ENCODE measurements at regions not wholly inside any gene's neighbourhood (a gene's known extent, or its start where the extent isn't known, plus 50 kb on each side); places are given as distances from the start of the nearest gene placed in this dataset.

DNA sequence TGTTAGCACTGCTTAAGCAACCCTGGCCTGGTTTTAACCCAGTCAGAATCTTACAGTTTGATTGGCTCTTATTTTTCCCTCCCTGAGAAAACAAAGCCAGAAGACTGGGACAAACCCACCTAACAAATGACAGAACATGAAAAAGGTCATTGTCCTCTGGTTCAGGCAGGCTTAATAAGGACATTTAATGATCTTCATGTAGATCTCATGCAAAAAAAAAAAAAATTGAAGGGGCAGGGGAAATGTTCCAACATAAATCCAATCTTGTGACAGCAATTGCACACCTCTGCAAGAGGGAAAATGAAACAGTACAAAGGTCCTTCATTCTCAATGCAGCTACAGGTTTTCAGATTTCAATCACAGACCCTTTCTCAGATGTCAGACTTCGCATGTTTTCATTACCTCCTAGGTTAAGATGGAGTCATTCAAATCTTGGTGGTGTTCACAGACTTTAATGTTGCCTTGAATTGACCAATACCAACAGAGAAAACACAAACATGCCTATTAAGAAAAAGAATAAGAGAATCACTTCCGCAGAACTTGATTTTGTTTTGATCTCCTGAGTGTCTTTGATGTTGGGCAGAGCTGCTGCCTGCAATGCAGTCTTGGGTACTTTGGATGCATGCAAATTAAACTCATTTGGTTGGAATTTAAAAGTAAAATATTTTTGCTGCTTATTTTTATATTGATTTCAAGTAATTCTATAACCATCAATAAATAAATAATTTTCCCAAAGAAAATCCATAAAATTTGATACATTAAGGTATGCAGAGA is 359.0 kb downstream of the BTG1 start:
- no peak for DNase-seq (ENCODE audit: low read depth, low spot score)
- in situ Hi-C loops (cut with HindIII; ENCODE audit: low sequenced_read_pairs) = no loop called here
- TF ChIP-seq, protein P1, sequence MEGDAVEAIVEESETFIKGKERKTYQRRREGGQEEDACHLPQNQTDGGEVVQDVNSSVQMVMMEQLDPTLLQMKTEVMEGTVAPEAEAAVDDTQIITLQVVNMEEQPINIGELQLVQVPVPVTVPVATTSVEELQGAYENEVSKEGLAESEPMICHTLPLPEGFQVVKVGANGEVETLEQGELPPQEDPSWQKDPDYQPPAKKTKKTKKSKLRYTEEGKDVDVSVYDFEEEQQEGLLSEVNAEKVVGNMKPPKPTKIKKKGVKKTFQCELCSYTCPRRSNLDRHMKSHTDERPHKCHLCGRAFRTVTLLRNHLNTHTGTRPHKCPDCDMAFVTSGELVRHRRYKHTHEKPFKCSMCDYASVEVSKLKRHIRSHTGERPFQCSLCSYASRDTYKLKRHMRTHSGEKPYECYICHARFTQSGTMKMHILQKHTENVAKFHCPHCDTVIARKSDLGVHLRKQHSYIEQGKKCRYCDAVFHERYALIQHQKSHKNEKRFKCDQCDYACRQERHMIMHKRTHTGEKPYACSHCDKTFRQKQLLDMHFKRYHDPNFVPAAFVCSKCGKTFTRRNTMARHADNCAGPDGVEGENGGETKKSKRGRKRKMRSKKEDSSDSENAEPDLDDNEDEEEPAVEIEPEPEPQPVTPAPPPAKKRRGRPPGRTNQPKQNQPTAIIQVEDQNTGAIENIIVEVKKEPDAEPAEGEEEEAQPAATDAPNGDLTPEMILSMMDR (IDR thresholded peaks at IDR 0.05; ENCODE audit: low read depth, low read length) = no peak
- no peak overlapping the region for H3K4me3 ChIP-seq (ENCODE audit: low read depth, low read length)

DNA sequence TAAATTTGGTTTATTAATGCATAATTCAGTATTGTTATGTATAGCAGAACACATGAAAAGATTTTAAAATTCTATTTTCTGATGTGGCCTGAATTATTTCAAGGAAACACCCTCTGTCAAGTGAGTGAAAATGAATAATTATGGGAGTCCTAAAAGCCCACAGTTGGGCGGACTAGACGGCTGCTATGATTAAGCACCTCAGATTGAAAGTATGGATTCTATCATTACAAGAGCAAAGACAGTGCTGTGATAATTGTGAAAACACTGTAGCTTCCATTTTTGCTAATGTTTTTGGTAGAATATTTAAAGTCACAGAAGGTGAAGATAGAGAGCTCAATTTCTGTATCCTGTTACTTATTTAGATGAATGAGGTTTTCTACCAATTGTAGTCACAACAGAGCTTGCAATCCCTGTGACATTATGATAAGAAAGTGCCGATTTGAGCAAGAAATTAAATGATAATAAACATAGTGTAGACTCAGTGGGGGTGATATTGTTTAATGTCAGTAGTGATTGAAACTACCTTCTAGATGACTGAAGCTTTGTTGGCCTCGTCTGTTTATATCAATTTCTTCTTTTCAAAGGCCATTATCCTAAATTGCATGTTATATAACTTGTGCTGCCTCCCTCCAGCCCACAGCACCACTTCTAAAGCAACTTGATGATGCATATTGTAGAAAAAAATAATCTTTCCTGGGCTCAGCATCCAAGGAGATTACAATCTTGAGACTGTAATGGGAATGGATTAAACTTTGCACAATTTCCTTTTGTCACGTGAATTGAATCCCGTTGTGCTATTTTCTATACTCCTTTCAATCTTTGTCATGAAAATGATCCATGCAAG is 359.8 kb downstream of the BTG1 start:
- TF ChIP-seq, protein P1 (IDR thresholded peaks at IDR 0.05; ENCODE audit: low read depth, low read length) = no peak
- no peak for DNase-seq (ENCODE audit: low read depth, low spot score)
- H3K4me3 ChIP-seq (ENCODE audit: low read depth, low read length) = no peak overlapping the region
- in situ Hi-C loops (cut with HindIII; ENCODE audit: low sequenced_read_pairs) = no loop called here

DNA sequence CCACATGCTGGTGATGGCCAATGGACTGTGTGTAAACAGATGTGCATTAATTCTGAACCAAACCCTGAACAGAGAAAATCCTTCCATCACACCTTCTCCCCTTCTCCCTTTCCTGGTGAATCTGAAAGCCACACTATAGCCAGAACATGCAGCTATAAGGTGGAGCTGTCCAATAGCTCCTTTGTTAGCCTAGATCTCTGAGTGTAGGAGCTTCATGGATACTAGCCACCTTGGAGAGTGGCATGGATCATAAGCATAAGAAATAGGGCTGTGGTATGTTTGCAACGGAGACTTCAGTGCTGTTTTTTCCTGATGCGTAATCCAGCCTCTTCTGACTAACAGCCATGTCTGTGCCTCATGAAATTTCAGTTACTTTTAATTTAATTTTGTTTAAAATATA is 364.5 kb downstream of the BTG1 start:
- no peak overlapping the region for H3K4me3 ChIP-seq (ENCODE audit: low read depth, low read length)
- in situ Hi-C loops (cut with HindIII; ENCODE audit: low sequenced_read_pairs) = no loop called here
- TF ChIP-seq, protein P1 (IDR thresholded peaks at IDR 0.05; ENCODE audit: low read depth, low read length) = no peak
- peak; percentile 49 for DNase-seq (ENCODE audit: low read depth, low spot score)

DNA sequence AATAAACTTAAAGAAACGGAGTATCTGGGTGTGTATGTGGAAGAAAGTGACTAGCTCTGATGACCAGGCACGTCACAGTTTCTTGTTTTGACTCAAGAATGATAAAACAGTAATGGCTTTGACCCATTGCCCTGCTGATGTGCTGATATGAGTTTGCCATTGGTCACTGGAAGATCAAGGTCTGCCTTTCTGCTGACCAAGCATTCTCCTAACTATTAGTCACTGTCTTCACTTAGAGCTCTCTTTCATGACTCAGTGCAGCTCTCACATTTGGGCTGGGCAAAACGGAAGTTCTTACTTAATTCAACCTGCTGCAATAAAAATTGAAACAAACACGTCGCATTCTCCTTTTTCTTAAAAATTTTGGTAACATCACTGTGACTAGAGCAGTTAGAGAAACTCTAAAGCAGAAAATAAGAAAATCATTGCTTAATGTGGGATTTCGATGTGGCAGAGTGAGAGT is 366.7 kb downstream of the BTG1 start:
- TF ChIP-seq, protein P1 (IDR thresholded peaks at IDR 0.05; ENCODE audit: low read depth, low read length) = no peak
- no peak overlapping the region for H3K4me3 ChIP-seq (ENCODE audit: low read depth, low read length)
- peak; percentile 86 for DNase-seq (ENCODE audit: low read depth, low spot score)
- in situ Hi-C loops (cut with HindIII; ENCODE audit: low sequenced_read_pairs) = no loop called here

DNA sequence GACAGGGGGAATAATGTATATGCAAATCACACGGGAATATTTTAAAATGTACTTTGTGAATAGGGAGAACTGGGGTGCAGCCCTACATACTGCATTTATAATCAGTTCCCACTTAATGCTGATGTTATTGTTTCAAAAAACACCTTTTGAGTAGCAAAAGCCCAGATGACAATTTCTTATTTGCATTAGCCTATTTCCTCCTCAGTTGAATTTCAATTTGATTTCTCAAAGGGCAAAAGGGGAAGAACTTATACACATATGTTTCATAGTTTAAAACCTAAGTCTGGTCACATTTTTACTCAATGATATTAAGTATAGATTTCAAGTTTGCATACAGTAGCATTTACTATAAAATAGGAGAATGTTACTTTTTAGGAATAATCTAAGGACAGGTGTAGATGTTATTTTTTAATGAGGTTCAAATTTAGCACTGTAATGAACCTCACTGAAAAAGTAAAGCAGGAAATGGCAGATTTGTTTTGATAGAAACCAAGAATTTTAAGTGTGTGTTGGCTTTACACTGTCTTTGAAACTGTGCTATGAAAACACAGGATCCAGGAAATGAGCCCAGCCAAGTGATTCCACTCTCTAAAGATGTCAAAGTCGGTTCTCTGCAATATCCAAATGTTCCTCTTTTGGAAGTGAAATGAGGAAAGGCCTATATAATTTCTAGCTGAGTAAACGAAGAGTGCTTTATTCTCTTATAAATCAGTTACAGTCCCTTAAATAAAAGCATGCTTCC is 367.4 kb downstream of the BTG1 start:
- in situ Hi-C loops (cut with HindIII; ENCODE audit: low sequenced_read_pairs) = no loop called here
- no peak overlapping the region for H3K4me3 ChIP-seq (ENCODE audit: low read depth, low read length)
- DNase-seq (ENCODE audit: low read depth, low spot score) = peak; percentile 38
- TF ChIP-seq, protein P1 (IDR thresholded peaks at IDR 0.05; ENCODE audit: low read depth, low read length) = no peak

DNA sequence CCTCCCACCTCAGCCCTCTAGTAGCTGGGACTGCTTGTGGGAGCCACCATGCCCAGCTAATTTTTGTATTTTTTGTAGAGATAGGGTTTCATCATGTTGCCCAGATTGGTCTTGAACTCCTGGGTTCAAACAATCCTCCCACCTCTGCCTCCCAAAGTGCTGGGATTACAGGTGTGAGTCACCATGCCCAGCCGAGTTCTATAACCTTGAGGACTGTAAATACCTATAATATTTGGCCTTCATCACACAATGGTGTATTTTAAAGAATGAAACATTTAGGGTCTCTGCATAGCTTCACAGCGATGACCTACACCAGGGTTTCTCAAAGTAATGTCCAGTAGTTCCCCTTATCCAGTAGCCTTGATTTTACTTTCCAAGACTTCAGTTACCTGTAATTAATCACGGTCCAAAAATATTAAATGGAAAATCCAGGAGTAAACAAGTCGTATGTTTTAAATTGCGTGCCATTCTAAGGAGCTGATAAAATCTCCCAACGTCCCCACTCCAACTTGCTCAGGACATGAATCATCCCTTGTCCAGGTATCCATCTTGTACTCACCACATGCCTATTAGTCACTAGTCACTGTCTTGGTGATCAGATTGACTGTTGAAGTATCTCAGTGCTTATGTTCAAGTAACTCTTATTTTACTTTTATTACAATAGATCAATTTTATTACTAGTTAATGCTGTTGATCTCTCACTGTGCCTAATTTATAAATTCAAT is 368.2 kb downstream of the BTG1 start:
- in situ Hi-C loops (cut with HindIII; ENCODE audit: low sequenced_read_pairs) = no loop called here
- DNase-seq (ENCODE audit: low read depth, low spot score) = no peak

More for the DNA sequence above, 368.2 kb downstream of the BTG1 start:
- TF ChIP-seq, protein P1 (IDR thresholded peaks at IDR 0.05; ENCODE audit: low read depth, low read length) = no peak
- no peak overlapping the region for H3K4me3 ChIP-seq (ENCODE audit: low read depth, low read length)
